ENCODE measurements at regions not wholly inside any gene's neighbourhood (a gene's known extent, or its start where the extent isn't known, plus 50 kb on each side); places are given as distances from the start of the nearest gene placed in this dataset.

GRCh38 chr4:150001815-150002214 lies 76.4 kb upstream of the DCLK2 start:
- no peak overlapping the region for H3K27ac ChIP-seq (ENCODE audit: extremely low read depth, low read depth, low read length)
- H3K9ac ChIP-seq (ENCODE audit: insufficient read depth in 1 of 2, low read depth in 2 of 2, low read length in 2 of 2) = no peak overlapping the region
- FAIRE-seq (no peak), ATAC-seq (no peak), DNase-seq (ENCODE audit: extremely low read depth in 1 of 4, low spot score in 3 of 4) (no peak)
- H3K36me3 ChIP-seq (ENCODE audit: control insufficient read depth, insufficient read depth, low read length) = no peaks in the 10 kb centered on the region
- no peaks in the 10 kb centered on the region for H3K9me1 ChIP-seq (ENCODE audit: control insufficient read depth, insufficient read depth, low read length)
- no peak overlapping the region for H3K4me2 ChIP-seq (ENCODE audit: insufficient read depth, low read length)
- in situ Hi-C loops (cut with MboI) = loop anchor here (25.0 kb wide), 1 partner anchor 860 kb away; no protein-coding TSS in a partner anchor
- CTCF ChIA-PET (ENCODE audit: low intra/inter-chr PET ratio) = interaction anchor here (1.2 kb wide), 1 partner anchor 208 kb away, joined by 3 read pairs; no protein-coding TSS in a partner anchor
- H3K4me3 ChIP-seq = no peak overlapping the region
- POLR2A ChIA-PET = no interaction called here
- intact Hi-C loops (cut with micrococcal nuclease) = no loop called here
- H3K9me3 ChIP-seq (replicated peaks; ENCODE audit: control insufficient read depth, insufficient read depth, low read depth, low read length) = no peaks in the 10 kb centered on the region
- H3K4me1 ChIP-seq (replicated peaks in 1 of 2; ENCODE audit: control insufficient read depth in 2 of 2, insufficient read depth in 2 of 2, low read length in 2 of 2) = peaks cover 0 to 8% of the 10 kb centered on the region in 2 experiments; a peak in 1 of 5 replicates
- no peaks in the 10 kb centered on the region for H3K79me2 ChIP-seq (ENCODE audit: control insufficient read depth, insufficient read depth, low read length)
- BruUV-seq (replicated peaks) = no TSS peak
- H3K27me3 ChIP-seq (ENCODE audit: control insufficient read depth in 2 of 2, insufficient read depth in 2 of 2, low read length in 2 of 2) = no peaks in the 10 kb centered on the region
- no peak overlapping the region for H2AFZ ChIP-seq (ENCODE audit: low read depth, low read length)
- no peaks in the 10 kb centered on the region for H4K20me1 ChIP-seq (replicated peaks; ENCODE audit: control insufficient read depth, insufficient read depth, low read length)
- 9% methylated on average over 5 of the region's 5 CpGs for WGBS (ENCODE audit: insufficient coverage, low coverage, missing lambda C conversion rate)
- TF ChIP-seq, protein P1, sequence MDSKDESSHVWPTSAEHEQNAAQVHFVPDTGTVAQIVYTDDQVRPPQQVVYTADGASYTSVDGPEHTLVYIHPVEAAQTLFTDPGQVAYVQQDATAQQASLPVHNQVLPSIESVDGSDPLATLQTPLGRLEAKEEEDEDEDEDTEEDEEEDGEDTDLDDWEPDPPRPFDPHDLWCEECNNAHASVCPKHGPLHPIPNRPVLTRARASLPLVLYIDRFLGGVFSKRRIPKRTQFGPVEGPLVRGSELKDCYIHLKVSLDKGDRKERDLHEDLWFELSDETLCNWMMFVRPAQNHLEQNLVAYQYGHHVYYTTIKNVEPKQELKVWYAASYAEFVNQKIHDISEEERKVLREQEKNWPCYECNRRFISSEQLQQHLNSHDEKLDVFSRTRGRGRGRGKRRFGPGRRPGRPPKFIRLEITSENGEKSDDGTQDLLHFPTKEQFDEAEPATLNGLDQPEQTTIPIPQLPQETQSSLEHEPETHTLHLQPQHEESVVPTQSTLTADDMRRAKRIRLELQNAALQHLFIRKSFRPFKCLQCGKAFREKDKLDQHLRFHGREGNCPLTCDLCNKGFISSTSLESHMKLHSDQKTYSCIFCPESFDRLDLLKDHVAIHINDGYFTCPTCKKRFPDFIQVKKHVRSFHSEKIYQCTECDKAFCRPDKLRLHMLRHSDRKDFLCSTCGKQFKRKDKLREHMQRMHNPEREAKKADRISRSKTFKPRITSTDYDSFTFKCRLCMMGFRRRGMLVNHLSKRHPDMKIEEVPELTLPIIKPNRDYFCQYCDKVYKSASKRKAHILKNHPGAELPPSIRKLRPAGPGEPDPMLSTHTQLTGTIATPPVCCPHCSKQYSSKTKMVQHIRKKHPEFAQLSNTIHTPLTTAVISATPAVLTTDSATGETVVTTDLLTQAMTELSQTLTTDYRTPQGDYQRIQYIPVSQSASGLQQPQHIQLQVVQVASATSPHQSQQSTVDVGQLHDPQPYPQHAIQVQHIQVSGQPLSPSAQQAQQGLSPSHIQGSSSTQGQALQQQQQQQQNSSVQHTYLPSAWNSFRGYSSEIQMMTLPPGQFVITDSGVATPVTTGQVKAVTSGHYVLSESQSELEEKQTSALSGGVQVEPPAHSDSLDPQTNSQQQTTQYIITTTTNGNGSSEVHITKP (IDR thresholded peaks at IDR 0.05; ENCODE audit: partially characterized antibody) = no peak
- TF ChIP-seq CBFA2T2 (conservative IDR thresholded peaks at IDR 0.05) (no peak), ZNF609 (CRISPR knock-in tag; IDR thresholded peaks at IDR 0.05; ENCODE audit: borderline replicate concordance) (no peak), CBX3 (IDR thresholded peaks at IDR 0.05; ENCODE audit: borderline replicate concordance in 1 of 2, low read length in 2 of 2) (no peak), NFATC3 (IDR thresholded peaks at IDR 0.05) (no peak), ZNF217 (CRISPR knock-in tag; IDR thresholded peaks at IDR 0.05) (no peak), PHTF2 (CRISPR knock-in tag; IDR thresholded peaks at IDR 0.05) (no peak), ZFPM2 (CRISPR knock-in tag; IDR thresholded peaks at IDR 0.05) (no peak), DIDO1 (tag; IDR thresholded peaks at IDR 0.05; ENCODE audit: low read depth) (no peak), ZEB2 (IDR thresholded peaks at IDR 0.05) (no peak), SP1 (CRISPR knock-in tag; IDR thresholded peaks at IDR 0.05) (no peak), XRCC3 (IDR thresholded peaks at IDR 0.05) (no peak)
- TF ChIP-seq, protein P2, sequence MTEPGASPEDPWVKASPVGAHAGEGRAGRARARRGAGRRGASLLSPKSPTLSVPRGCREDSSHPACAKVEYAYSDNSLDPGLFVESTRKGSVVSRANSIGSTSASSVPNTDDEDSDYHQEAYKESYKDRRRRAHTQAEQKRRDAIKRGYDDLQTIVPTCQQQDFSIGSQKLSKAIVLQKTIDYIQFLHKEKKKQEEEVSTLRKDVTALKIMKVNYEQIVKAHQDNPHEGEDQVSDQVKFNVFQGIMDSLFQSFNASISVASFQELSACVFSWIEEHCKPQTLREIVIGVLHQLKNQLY (CRISPR knock-in tag; conservative IDR thresholded peaks at IDR 0.05) = no peak
- TF ChIP-seq, protein P3, sequence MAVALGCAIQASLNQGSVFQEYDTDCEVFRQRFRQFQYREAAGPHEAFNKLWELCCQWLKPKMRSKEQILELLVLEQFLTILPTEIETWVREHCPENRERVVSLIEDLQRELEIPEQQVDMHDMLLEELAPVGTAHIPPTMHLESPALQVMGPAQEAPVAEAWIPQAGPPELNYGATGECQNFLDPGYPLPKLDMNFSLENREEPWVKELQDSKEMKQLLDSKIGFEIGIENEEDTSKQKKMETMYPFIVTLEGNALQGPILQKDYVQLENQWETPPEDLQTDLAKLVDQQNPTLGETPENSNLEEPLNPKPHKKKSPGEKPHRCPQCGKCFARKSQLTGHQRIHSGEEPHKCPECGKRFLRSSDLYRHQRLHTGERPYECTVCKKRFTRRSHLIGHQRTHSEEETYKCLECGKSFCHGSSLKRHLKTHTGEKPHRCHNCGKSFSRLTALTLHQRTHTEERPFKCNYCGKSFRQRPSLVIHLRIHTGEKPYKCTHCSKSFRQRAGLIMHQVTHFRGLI (CRISPR knock-in tag; IDR thresholded peaks at IDR 0.05) = no peak

Measured in K562 (cell line).